NCI-H345 treated with DMSO at 0.1 percent for 48 hours (cell line): ENCODE measurements at regions not wholly inside any gene's neighbourhood (a gene's known extent, or its start where the extent isn't known, plus 50 kb on each side); places are given as distances from the start of the nearest gene placed in this dataset.
"Not testable (repeated sequence)": the region's sequence is repeated elsewhere in the genome, so short reads cannot be mapped to it uniquely, and the experiment has no call there.

ENCODE experiments used
- DNase-seq: peaks from one replicate; lab custom pipeline; 2025; ENCODE audit not compliant: unreplicated experiment; lab: John Stamatoyannopoulos, UW

DNA sequence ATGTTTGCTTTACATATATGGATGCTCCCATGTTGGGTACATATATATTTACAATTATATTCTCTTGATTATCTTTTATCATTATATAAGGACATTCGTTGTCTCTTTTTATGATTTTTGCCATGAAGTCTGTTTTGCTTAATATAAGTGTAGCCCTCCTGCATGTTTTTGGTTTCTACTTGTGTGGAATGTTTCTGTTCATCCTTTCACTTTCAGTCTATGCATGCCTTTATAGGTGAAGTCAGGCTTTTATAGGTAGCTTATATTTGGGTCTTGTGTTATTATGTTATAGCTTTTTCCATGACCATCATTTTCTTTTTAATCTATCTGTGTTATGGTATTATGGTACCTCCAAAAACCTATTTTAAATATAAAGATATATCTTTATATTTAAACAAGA, 612.5 kb upstream of the HS3ST5 start:
- no peak for DNase-seq

GRCh38 chr6:114952229-114952628, 609.4 kb upstream of the HS3ST5 start:
- no peak for DNase-seq

DNA sequence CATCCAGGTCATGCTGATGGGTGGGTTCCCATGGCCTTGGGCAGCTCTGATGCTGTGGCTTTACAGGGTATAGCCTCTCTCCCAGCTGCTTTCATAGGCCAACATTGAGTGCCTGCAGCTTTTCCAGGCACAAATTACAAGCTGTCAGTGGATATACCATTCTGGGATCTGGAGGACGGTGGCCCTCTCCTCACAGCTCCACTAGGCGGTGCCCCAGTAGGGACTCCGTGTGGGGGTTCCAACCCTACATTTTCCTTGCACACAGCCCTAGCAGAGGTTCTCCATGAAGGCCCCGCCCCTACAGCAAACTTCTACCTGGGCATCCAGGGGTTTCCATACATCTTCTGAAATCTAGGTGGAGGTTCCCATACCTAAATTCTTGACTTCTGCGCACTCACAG, 602.6 kb upstream of the HS3ST5 start:
- no peak for DNase-seq

DNA sequence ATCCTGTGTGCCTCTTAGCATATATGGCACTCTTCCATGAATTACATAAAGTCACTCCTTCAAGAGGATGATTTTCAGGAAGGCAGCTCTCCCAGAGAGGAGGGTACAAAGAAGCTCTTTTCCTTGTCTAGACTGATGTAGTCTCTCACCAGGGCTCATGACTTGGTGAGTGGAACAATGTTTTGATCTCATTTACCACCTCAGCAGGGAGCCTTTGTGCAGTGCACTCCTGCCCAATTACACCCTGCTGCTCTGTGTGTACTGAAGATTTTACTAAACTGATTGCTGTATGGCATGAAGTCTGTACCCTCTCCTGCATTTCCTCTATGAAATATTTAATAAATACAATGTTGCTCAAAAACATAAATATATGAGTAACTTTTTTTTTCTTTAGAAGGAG, 598.3 kb upstream of the HS3ST5 start:
- no peak for DNase-seq

GRCh38 chr6:114940181-114940580, 597.4 kb upstream of the HS3ST5 start:
- no peak for DNase-seq

GRCh38 chr6:114939630-114940029, 596.8 kb upstream of the HS3ST5 start:
- no peak for DNase-seq

DNA sequence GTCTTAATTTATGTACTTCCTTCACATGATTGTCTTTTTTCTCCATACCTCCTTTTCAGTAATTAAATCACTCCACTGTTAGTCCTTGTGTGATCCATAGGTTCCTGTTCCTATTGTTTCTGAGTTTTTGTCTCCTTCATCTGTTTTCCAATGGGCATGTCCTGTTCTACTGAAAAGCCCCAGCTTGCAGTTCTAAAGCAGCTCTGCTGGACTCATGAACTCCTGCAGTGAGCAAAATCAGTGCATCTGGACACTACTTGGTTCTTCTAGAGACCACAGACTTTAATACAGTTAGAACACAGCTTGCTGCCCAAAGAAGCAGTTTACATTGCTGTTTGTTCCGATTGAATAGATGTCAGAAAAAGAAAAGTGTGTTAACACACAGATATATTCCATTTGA, 593.3 kb upstream of the HS3ST5 start:
- no peak for DNase-seq

DNA sequence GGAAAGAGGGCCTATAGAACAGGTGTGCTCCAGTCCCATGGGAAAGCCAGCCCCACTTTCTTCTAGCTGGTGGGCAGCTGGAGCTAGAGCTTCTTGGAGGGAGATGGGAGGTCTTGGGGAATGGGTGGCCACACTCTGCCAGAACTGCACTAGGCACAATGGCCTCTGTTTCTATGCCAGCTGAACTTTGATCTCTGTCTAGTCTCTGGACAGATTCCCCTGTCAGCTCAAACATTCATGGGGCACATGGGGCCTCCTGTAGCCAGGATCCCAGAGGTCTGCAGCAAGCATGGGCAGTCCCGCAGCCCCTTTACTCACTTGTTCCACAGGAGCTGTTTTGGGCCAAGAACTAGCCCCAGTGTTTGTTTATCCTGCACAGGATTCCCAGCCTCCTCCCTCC, 591.3 kb upstream of the HS3ST5 start:
- DNase-seq = no peak

DNA sequence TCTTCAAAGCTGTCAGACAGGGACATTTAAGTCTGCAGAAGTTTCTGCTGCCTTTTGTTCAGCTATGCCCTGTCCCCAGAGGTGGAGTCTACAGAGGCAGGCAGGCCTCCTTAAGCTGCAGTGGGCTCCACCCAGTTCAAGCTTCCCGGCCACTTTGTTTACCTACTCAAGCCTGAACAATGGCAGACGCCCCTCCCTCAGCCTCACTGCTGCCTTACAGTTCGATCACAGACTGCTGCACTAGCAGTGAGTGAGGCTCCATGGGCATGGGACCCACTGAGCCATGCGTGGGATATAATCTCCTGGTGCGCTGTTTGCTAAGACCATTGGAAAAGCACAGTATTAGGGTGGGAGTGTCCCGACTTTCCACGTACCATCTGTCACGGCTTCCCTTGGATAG, 585.9 kb upstream of the HS3ST5 start:
- not testable (repeated sequence) for DNase-seq

GRCh38 chr6:114906096-114906495, 563.3 kb upstream of the HS3ST5 start:
- no peak for DNase-seq

GRCh38 chr6:114897536-114897935, 554.7 kb upstream of the HS3ST5 start:
- DNase-seq = no peak

- DNase-seq = no peak
Observed at GRCh38 chr6:114892211-114892610, 549.4 kb upstream of the HS3ST5 start.

- no peak for DNase-seq
Observed at GRCh38 chr6:114888241-114888640, 545.4 kb upstream of the HS3ST5 start.

DNA sequence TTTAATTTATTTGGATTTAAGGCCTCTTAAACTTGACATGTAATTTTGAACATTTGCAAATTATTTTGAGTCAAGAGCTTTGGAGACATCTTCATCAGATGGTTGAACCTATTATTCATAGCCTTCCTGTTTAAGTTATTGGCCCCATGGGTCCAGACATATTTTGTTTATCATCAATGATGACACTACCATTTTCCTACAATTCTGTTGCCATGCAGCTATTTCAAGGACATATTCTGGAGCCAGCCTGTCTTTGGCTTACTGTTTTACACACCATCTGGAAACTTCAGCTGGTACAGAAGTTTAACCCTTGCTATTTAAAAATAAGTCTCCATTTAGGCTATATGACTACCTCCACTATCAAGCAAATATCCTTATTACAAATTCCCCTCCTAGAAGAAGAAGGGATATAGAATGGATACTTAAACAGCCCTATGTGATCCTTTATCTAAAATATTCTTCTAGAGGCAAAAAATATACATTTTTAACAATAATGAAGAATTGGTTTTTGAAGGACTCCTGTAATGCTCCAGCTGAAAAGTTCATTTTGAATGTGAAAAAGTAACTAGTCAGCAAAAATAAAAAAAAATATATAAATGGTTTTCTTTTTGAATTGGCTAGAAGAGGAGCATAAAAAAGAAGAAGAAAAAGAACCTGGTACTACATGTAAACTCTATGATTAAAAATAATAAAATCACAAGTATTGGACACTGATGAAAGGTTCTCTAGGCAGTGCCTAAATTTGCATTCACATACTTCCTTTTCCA, 544.0 kb upstream of the HS3ST5 start:
- no peak for DNase-seq

GRCh38 chr6:114879693-114880092, 536.9 kb upstream of the HS3ST5 start:
- DNase-seq = no peak

- no peak for DNase-seq
Observed at GRCh38 chr6:114878091-114878490, 535.3 kb upstream of the HS3ST5 start.

DNA sequence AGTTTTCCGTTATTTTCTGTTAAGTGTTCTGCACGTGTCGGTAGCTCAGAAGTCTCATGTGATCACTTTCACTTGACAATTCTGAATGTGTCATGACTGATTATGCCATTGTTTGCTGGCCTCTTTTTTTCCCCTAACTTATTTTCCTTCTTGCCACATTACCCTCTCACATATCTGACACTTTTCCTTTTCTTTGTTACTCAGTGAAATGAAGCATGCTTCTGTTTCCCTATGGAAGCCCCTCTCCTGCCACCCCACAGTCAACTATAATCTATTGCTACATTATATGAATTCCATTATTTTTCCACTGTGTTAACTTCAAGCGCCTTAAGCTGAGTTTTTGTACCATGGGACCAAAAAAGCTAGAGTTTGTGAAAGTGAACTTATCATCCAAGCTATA, 531.6 kb upstream of the HS3ST5 start:
- DNase-seq = no peak

DNA sequence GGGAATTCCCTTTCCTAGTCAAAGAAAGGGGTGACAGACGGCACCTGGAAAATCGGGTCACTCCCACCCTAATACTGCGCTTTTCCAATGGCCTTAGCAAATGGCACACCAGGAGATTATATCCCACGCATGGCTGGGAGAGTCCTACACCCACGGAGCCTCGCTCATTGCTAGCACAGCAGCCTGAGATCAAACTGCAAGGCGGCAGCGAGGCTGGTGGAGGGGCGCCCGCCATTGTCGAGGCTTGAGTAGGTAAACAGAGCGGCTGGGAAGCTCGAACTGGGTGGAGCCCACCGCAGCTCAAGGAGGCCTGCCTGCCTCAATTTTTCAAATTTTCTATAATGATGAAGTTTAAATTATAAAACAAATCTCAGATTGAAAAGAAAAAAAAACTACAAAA, 522.7 kb upstream of the HS3ST5 start:
- DNase-seq = not testable (repeated sequence)

GRCh38 chr6:114863610-114864009, 520.8 kb upstream of the HS3ST5 start:
- no peak for DNase-seq

GRCh38 chr6:114862819-114863218, 520.0 kb upstream of the HS3ST5 start:
- no peak for DNase-seq

GRCh38 chr6:114862064-114862463, 519.2 kb upstream of the HS3ST5 start:
- no peak for DNase-seq

- DNase-seq = no peak
Observed at GRCh38 chr6:114844359-114844758, 501.5 kb upstream of the HS3ST5 start.

DNA sequence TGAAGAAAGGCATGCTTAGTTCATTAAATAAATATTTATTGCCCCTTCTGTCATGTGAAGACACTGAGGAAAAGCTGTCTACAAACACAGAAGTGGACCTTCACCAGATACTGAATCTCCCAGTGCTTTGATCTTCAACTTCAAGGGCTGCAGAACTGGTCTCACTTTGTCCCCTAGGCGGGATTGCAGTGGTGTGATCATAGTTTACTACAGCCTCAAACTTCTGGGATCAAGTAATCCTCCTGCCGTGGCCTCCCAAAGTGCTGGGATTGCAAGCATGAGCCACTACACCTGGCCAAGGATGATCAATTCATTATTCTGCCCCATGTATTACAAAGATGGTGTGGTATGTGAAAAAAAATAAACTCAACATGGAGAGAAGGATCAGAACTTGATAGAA, 496.2 kb upstream of the HS3ST5 start:
- no peak for DNase-seq
